ENCODE measurements at regions not wholly inside any gene's neighbourhood (a gene's known extent, or its start where the extent isn't known, plus 50 kb on each side); places are given as distances from the start of the nearest gene placed in this dataset.

DNA sequence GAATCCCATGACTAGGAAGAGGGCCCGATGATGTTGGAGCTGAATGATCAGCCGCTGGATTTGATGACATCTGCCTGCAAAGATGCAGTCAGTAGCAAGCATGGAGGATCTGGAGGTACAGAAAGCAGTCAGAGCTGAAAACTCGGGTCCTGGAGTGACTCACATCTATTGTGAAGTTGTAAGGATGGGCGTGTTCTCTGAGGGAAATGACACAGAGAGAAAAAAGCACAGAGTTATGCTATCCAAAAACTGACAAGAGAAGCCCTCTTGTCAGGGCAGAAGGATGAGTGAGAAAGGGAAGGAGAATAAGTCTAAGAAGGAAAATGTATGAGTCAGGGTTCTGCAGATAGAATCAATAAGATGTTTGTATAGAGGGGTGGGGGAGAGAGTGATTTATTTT is 380.4 kb upstream of the CCDC196 start:
- Histone ChIP-seq H3K36me3 (ENCODE audit: control insufficient read depth in 2 of 2, insufficient read depth in 2 of 2, low read length in 2 of 2) (no peaks in the 10 kb centered on the region), H3K9ac (ENCODE audit: low read length in 2 of 2) (no peak overlapping the region), H3K27me3 (ENCODE audit: control insufficient read depth in 1 of 2, insufficient read depth in 2 of 2, low read length in 2 of 2) (no peaks in the 10 kb centered on the region), H3K4me3 (ENCODE audit: low read length in 2 of 2) (no peak overlapping the region), H3K4me1 (ENCODE audit: control insufficient read depth, insufficient read depth, low read length) (no peaks in the 10 kb centered on the region), H3K27ac (ENCODE audit: low read length) (no peak overlapping the region), H3K9me3 (ENCODE audit: control insufficient read depth in 2 of 2, low read length in 2 of 2) (no peaks in the 10 kb centered on the region)

DNA sequence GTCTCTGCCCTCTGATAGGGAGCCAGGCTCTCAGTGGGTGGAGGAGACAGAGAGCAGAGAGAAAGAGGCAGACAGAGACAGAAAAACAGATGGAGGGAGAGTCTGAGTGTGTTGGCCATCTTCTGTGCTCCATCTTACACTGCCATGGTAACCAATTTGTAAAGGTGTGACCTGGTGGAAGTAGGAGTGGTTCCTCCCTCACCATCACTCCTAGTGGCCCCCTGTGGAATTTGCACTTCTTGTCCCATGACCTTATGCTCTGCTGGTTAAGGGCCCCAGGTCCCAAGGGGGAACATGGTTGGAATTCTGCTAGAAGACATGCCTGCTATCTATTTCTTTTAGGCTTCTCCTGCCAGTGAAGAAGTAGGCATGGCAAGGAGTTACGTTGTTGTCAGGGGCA is 376.7 kb upstream of the CCDC196 start:
- H3K36me3 ChIP-seq (ENCODE audit: control insufficient read depth in 2 of 2, insufficient read depth in 2 of 2, low read length in 2 of 2): no peaks in the 10 kb centered on the region
- no peaks in the 10 kb centered on the region for H3K4me1 ChIP-seq (ENCODE audit: control insufficient read depth, insufficient read depth, low read length)
- no peak overlapping the region for H3K9ac ChIP-seq (ENCODE audit: low read length in 2 of 2)
- H3K27me3 ChIP-seq (ENCODE audit: control insufficient read depth in 1 of 2, insufficient read depth in 2 of 2, low read length in 2 of 2): no peaks in the 10 kb centered on the region
- H3K4me3 ChIP-seq (ENCODE audit: low read length in 2 of 2): no peak overlapping the region
- no peak overlapping the region for H3K27ac ChIP-seq (ENCODE audit: low read length)
- H3K9me3 ChIP-seq (ENCODE audit: control insufficient read depth in 2 of 2, low read length in 2 of 2): no peaks in the 10 kb centered on the region

DNA sequence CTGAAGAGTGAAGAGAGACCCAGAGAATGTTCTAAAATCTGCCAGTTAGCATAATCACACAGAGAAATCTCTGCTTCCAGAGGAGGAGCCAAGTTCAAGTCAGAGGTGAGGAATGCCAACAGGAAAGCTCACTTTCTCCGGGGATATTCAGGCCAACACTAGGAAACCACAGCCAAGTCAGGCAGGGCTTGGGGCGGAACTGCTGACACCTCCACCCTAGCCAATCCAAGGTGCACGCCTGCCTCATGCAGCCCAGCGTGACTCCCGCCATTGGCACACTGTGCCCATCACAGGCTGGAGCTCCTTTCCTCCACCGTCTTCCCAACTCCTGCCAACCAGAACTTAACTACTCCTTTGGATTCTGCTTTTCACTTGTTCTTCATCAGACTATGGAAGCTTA is 374.3 kb upstream of the CCDC196 start:
- no peak overlapping the region for H3K27ac ChIP-seq (ENCODE audit: low read length)
- H3K4me1 ChIP-seq (ENCODE audit: control insufficient read depth, insufficient read depth, low read length): no peaks in the 10 kb centered on the region
- no peaks in the 10 kb centered on the region for H3K36me3 ChIP-seq (ENCODE audit: control insufficient read depth in 2 of 2, insufficient read depth in 2 of 2, low read length in 2 of 2)
- no peaks in the 10 kb centered on the region for H3K27me3 ChIP-seq (ENCODE audit: control insufficient read depth in 1 of 2, insufficient read depth in 2 of 2, low read length in 2 of 2)
- no peak overlapping the region for H3K9ac ChIP-seq (ENCODE audit: low read length in 2 of 2)
- H3K9me3 ChIP-seq (ENCODE audit: control insufficient read depth in 2 of 2, low read length in 2 of 2): no peaks in the 10 kb centered on the region
- no peak overlapping the region for H3K4me3 ChIP-seq (ENCODE audit: low read length in 2 of 2)

DNA sequence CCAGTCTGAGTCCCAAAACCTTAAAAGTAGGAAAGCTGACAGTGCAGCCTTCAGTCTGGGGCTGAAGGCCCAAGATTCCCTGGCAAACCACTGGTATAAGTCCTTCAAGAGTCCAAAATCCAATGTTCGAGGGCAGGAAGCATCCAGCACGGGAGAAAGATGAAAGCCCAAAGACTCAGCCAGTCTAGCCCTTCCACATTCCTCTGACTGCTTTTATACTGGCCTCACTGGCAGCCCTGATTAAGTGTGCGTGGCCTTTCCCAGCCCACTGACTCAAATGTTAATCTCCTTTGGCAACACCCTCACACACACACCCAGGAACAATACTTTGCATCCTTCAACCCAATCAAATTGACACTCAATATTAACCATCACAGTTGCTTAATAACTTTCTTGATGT is 372.1 kb upstream of the CCDC196 start:
- H3K9ac ChIP-seq (ENCODE audit: low read length in 2 of 2): no peak overlapping the region
- no peaks in the 10 kb centered on the region for H3K27me3 ChIP-seq (ENCODE audit: control insufficient read depth in 1 of 2, insufficient read depth in 2 of 2, low read length in 2 of 2)
- no peaks in the 10 kb centered on the region for H3K4me1 ChIP-seq (ENCODE audit: control insufficient read depth, insufficient read depth, low read length)
- no peaks in the 10 kb centered on the region for H3K36me3 ChIP-seq (ENCODE audit: control insufficient read depth in 2 of 2, insufficient read depth in 2 of 2, low read length in 2 of 2)
- H3K9me3 ChIP-seq (ENCODE audit: control insufficient read depth in 2 of 2, low read length in 2 of 2): no peaks in the 10 kb centered on the region
- H3K27ac ChIP-seq (ENCODE audit: low read length): no peak overlapping the region
- H3K4me3 ChIP-seq (ENCODE audit: low read length in 2 of 2): no peak overlapping the region

DNA sequence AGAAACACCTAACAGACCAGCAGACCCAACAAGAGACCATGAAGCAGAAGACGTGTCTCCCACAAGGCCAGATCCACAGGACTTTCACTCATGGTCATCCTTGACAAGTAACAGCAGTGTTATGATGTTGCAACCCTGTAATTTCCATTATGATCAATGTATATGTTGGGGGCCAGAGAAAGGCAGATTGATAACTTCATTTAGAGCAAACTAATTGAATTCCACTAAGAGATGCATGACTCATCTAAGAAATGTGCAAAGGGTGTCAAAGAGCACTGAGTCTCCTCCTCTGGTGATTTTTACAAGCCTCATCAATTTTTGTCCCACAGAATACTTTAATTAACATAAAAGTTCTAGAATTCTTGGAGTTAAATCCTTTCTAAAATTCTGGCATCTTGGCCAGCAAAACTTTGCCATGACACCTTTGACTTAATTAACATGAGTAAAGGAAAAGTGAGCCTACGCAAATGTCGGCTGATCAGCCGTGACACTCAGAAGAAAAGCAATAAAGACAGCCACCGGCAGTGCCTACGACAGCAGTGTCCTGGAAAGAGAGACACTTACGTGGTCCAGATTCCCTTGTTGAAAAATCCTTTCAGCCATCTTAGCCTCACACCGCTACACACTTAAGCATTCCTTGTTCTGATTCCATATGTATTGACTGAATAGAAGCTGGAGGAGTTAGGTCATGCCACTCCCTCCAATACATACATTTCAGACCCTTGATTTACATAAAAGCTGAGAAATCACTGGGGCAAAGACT is 370.2 kb upstream of the CCDC196 start:
- no peaks in the 10 kb centered on the region for H3K36me3 ChIP-seq (ENCODE audit: control insufficient read depth in 2 of 2, insufficient read depth in 2 of 2, low read length in 2 of 2)
- no peaks in the 10 kb centered on the region for H3K27me3 ChIP-seq (ENCODE audit: control insufficient read depth in 1 of 2, insufficient read depth in 2 of 2, low read length in 2 of 2)
- no peaks in the 10 kb centered on the region for H3K4me1 ChIP-seq (ENCODE audit: control insufficient read depth, insufficient read depth, low read length)
- H3K27ac ChIP-seq (ENCODE audit: low read length): no peak overlapping the region
- no peaks in the 10 kb centered on the region for H3K9me3 ChIP-seq (ENCODE audit: control insufficient read depth in 2 of 2, low read length in 2 of 2)
- no peak overlapping the region for H3K4me3 ChIP-seq (ENCODE audit: low read length in 2 of 2)
- no peak overlapping the region for H3K9ac ChIP-seq (ENCODE audit: low read length in 2 of 2)

DNA sequence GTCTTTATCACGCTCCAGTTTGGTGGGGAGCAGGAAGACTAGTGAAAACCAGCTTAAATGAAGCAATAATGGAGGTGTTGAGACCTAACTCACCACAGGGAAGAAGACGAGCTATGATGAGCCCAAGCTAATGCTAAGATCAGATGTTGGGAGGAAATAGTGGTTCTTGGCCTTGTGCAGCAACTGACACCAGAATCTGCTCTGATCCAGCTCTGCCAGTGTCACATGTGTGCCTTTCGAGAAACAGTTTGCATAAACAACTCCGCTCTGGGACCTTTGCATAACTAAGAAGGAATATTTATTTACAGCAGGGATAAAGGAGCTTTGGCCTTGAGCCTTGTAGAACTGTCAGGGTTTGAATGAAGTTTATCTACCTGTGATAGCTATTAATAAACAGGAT is 369.4 kb upstream of the CCDC196 start:
- no peak overlapping the region for H3K4me3 ChIP-seq (ENCODE audit: low read length in 2 of 2)
- H3K27ac ChIP-seq (ENCODE audit: low read length): no peak overlapping the region
- H3K9me3 ChIP-seq (ENCODE audit: control insufficient read depth in 2 of 2, low read length in 2 of 2): no peaks in the 10 kb centered on the region
- no peaks in the 10 kb centered on the region for H3K36me3 ChIP-seq (ENCODE audit: control insufficient read depth in 2 of 2, insufficient read depth in 2 of 2, low read length in 2 of 2)
- H3K27me3 ChIP-seq (ENCODE audit: control insufficient read depth in 1 of 2, insufficient read depth in 2 of 2, low read length in 2 of 2): no peaks in the 10 kb centered on the region
- no peaks in the 10 kb centered on the region for H3K4me1 ChIP-seq (ENCODE audit: control insufficient read depth, insufficient read depth, low read length)
- H3K9ac ChIP-seq (ENCODE audit: low read length in 2 of 2): no peak overlapping the region

DNA sequence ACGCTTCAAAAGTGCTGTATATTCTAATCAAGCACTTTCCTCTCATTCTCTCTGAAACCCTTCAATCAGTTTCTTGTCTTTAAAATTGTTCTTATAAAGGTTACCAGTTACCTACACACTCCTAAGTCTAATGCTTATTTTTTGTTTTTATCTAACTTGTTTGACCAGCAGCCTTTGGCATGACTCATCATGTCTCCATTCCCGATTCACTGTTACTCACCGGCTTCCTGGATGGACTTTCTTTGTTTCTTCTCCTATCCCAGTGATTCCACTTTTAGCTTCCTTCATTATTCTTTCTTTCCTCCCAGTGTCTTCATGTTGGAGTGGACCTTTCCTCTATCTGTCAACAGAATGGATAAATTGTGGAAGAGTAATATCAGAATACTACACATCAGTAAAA is 368.6 kb upstream of the CCDC196 start:
- Histone ChIP-seq H3K27ac (ENCODE audit: low read length) (no peak overlapping the region), H3K9ac (ENCODE audit: low read length in 2 of 2) (no peak overlapping the region), H3K36me3 (ENCODE audit: control insufficient read depth in 2 of 2, insufficient read depth in 2 of 2, low read length in 2 of 2) (no peaks in the 10 kb centered on the region), H3K9me3 (ENCODE audit: control insufficient read depth in 2 of 2, low read length in 2 of 2) (no peaks in the 10 kb centered on the region), H3K4me3 (ENCODE audit: low read length in 2 of 2) (no peak overlapping the region), H3K27me3 (ENCODE audit: control insufficient read depth in 1 of 2, insufficient read depth in 2 of 2, low read length in 2 of 2) (no peaks in the 10 kb centered on the region), H3K4me1 (ENCODE audit: control insufficient read depth, insufficient read depth, low read length) (no peaks in the 10 kb centered on the region)

DNA sequence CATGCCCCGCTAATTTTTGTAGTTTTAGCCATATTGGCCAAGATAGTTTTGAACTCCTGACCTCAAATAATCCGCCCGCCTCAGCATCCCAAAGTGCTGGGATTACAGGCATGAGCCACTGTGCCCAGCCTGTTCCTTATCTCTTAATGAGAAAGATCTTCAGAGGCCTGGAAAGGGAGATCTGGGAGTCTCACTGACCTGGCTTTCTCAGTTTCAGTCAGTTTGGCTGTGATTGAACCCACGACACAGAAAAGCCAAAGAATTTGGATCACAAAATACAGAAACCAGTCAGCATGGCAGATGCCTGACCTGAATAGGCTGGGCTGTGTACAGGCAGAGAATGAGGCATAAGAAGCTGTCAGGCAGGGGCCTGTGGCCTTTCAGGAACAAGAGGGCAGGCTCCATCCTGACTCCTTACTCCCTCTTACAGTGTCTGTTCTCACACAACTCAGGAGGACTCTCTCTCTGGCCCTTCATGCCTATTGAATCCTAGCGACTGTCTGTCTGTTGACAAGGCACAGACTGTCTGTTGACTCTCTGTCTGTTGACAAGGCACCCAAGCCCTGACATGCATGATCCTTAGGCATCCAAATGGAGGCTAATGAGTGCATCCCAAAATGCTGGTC is 366.5 kb upstream of the CCDC196 start:
- no peaks in the 10 kb centered on the region for H3K27me3 ChIP-seq (ENCODE audit: control insufficient read depth in 1 of 2, insufficient read depth in 2 of 2, low read length in 2 of 2)
- no peaks in the 10 kb centered on the region for H3K9me3 ChIP-seq (ENCODE audit: control insufficient read depth in 2 of 2, low read length in 2 of 2)
- H3K9ac ChIP-seq (ENCODE audit: low read length in 2 of 2): no peak overlapping the region
- no peaks in the 10 kb centered on the region for H3K4me1 ChIP-seq (ENCODE audit: control insufficient read depth, insufficient read depth, low read length)
- H3K27ac ChIP-seq (ENCODE audit: low read length): no peak overlapping the region
- H3K4me3 ChIP-seq (ENCODE audit: low read length in 2 of 2): no peak overlapping the region
- no peaks in the 10 kb centered on the region for H3K36me3 ChIP-seq (ENCODE audit: control insufficient read depth in 2 of 2, insufficient read depth in 2 of 2, low read length in 2 of 2)

DNA sequence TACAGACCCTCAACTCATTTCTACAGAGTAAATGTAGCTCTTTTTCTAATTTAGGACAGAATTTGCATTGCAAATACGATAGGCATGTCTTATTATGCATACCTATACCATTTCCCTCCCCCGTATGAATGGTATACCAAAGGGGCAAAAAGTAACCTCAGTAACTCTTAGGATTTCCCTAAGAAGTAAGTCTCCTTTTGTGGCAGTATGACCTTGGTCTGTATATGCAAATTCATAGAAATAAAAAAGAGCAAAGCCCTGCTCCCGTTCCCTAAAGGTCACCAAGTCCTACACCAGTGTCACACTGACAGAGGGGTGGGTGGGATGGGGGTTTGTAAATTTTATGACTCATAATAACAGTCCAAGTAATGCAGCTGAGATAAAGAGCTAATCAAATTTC is 365.8 kb upstream of the CCDC196 start:
- Histone ChIP-seq H3K9me3 (ENCODE audit: control insufficient read depth in 2 of 2, low read length in 2 of 2) (no peaks in the 10 kb centered on the region), H3K27ac (ENCODE audit: low read length) (no peak overlapping the region), H3K9ac (ENCODE audit: low read length in 2 of 2) (no peak overlapping the region), H3K4me3 (ENCODE audit: low read length in 2 of 2) (no peak overlapping the region), H3K4me1 (ENCODE audit: control insufficient read depth, insufficient read depth, low read length) (no peaks in the 10 kb centered on the region), H3K36me3 (ENCODE audit: control insufficient read depth in 2 of 2, insufficient read depth in 2 of 2, low read length in 2 of 2) (no peaks in the 10 kb centered on the region), H3K27me3 (ENCODE audit: control insufficient read depth in 1 of 2, insufficient read depth in 2 of 2, low read length in 2 of 2) (no peaks in the 10 kb centered on the region)

DNA sequence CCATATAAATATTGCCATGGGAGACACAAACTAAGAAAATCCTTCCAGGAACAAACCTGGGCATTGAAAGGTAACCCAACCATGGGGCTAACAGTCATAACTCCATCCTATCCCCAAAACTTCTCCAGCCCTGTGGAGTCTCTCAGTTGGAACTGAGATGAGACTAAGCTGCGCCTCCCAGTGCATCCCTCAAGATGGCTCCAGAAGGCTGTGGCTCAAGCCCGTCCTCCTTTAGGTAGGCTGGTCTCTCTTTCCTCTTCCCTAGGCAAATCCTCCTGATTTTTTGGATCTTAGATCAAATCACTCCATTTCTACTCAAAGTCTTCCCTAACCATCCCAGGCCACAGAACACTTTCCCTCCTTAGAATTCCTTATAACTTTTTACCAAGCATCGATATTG is 364.3 kb upstream of the CCDC196 start:
- Histone ChIP-seq H3K4me3 (ENCODE audit: low read length in 2 of 2) (no peak overlapping the region), H3K27me3 (ENCODE audit: control insufficient read depth in 1 of 2, insufficient read depth in 2 of 2, low read length in 2 of 2) (no peaks in the 10 kb centered on the region), H3K4me1 (ENCODE audit: control insufficient read depth, insufficient read depth, low read length) (no peaks in the 10 kb centered on the region)

DNA sequence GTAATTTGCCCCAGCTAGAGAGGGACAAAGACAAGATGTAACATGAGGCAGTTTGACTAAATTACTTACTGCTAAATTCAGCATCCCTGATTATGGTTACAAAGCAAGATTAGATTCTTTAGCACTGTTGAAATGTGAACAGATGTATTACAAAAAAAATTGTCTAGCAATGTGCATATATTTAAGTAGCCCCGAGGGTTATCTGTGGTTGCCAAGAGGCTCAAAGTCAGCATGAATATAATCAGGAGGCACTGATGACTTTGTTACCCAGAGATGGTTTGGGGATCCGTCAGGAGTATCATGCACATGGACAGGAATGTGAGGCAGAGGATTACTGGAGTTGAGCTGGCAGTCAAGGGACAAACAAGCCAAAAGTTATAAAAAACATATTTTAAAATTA is 356.9 kb upstream of the CCDC196 start:
- H3K4me3 ChIP-seq (ENCODE audit: low read length in 2 of 2): no peak overlapping the region
- H3K36me3 ChIP-seq (ENCODE audit: control insufficient read depth in 2 of 2, insufficient read depth in 2 of 2, low read length in 2 of 2): no peaks in the 10 kb centered on the region
- H3K4me1 ChIP-seq (ENCODE audit: control insufficient read depth, insufficient read depth, low read length): no peaks in the 10 kb centered on the region
- H3K9ac ChIP-seq (ENCODE audit: low read length in 2 of 2): no peak overlapping the region
- peaks cover 0 to 2% of the 10 kb centered on the region in 2 donors for H3K9me3 ChIP-seq (ENCODE audit: control insufficient read depth in 2 of 2, low read length in 2 of 2)
- no peaks in the 10 kb centered on the region for H3K27me3 ChIP-seq (ENCODE audit: control insufficient read depth in 1 of 2, insufficient read depth in 2 of 2, low read length in 2 of 2)
- H3K27ac ChIP-seq (ENCODE audit: low read length): no peak overlapping the region

More for the DNA sequence above, 364.3 kb upstream of the CCDC196 start:
- no peaks in the 10 kb centered on the region for H3K9me3 ChIP-seq (ENCODE audit: control insufficient read depth in 2 of 2, low read length in 2 of 2)
- no peak overlapping the region for H3K27ac ChIP-seq (ENCODE audit: low read length)
- no peaks in the 10 kb centered on the region for H3K36me3 ChIP-seq (ENCODE audit: control insufficient read depth in 2 of 2, insufficient read depth in 2 of 2, low read length in 2 of 2)
- no peak overlapping the region for H3K9ac ChIP-seq (ENCODE audit: low read length in 2 of 2)
